ENCODE measurements at regions not wholly inside any gene's neighbourhood (a gene's known extent, or its start where the extent isn't known, plus 50 kb on each side); places are given as distances from the start of the nearest gene placed in this dataset.
"Not testable (repeated sequence)": the region's sequence is repeated elsewhere in the genome, so short reads cannot be mapped to it uniquely, and the experiment has no call there.

GRCh38 chr1:239106689-239107088, 279.7 kb upstream of the CHRM3 start:
- TF ChIP-seq CTCF, EZH2phosphoT487 (IDR thresholded peaks at IDR 0.05; ENCODE audit: low read length): not testable (repeated sequence)

All from MM.1S (cell line).